IMR-90 (cell line): ENCODE measurements at regions not wholly inside any gene's neighbourhood (a gene's known extent, or its start where the extent isn't known, plus 50 kb on each side); places are given as distances from the start of the nearest gene placed in this dataset.

Experiments used
- ATAC-seq: fragments of 200-7000 bp; cut with Tn5 transposase; 2 replicates; pipeline ENCODE4 v1.9.1; 2020; ENCODE audit warnings: low read depth, mild to moderate bottlenecking, moderate library complexity
- BruUV-seq: library from RNA; stranded (reverse); fragments of 400-500 nt; replicated peaks from 2 replicates; lab custom pipeline; 2021; lab: Mats Ljungman, UMichigan
- CTCF ChIA-PET: fragments of 300-600 bp; formaldehyde crosslinking; extraction: SDS; loops from one replicate; lab custom pipeline; 2021; ENCODE audit warnings: antibody characterized with exemption; lab: Yijun Ruan, JAX
- POLR2A ChIA-PET: fragments of 300-600 bp; sonication (Branson Sonifier 250); formaldehyde crosslinking; loops from one replicate; lab custom pipeline; 2022; ENCODE audit warnings: antibody characterized with exemption; ENCODE audit not compliant: unreplicated experiment; lab: Charles Lee
- DNase-seq: peaks from one replicate; pipeline ENCODE4 v3.0.0; 2013
- H2AFZ ChIP-seq: replicated peaks from 2 replicates; pipeline ENCODE3; 2013; ENCODE audit warnings: low read length, mild to moderate bottlenecking; ENCODE audit not compliant: poor library complexity
- H2AK5ac ChIP-seq: 2 replicates; pipeline ENCODE4 v1.6.1; 2013; ENCODE audit warnings: low read depth, low read length, inconsistent platforms
- H2AK9ac ChIP-seq: replicated peaks from 2 replicates; pipeline ENCODE3; 2013; ENCODE audit warnings: mild to moderate bottlenecking, low read depth, low read length, moderate library complexity; ENCODE audit not compliant: poor library complexity
- H2BK120ac ChIP-seq: 2 replicates; pipeline ENCODE4 v1.6.1; 2013; ENCODE audit warnings: low read depth, low read length, inconsistent platforms
- H2BK15ac ChIP-seq: 3 replicates; pipeline ENCODE4 v1.6.1; 2013; ENCODE audit warnings: low read depth, low read length, inconsistent platforms
- H2BK20ac ChIP-seq: 2 replicates; pipeline ENCODE4 v1.6.1; 2013; ENCODE audit warnings: low read depth, mild to moderate bottlenecking, inconsistent platforms, low read length, moderate library complexity
- H2BK5ac ChIP-seq: 2 replicates; pipeline ENCODE4 v1.6.1; 2013; ENCODE audit warnings: mild to moderate bottlenecking, low read depth, low read length, inconsistent platforms; ENCODE audit not compliant: poor library complexity, severe bottlenecking
- H3K14ac ChIP-seq: replicated peaks from 2 replicates; pipeline ENCODE4 v1.6.1; 2013; ENCODE audit warnings: low read depth, low read length, inconsistent platforms
- H3K18ac ChIP-seq: 2 replicates; pipeline ENCODE4 v1.6.1; 2013; ENCODE audit warnings: low read depth, low read length, control low read depth
- H3K23ac ChIP-seq: 2 replicates; pipeline ENCODE4 v1.6.1; 2013; ENCODE audit warnings: low read depth, low read length, inconsistent platforms
- H3K27ac ChIP-seq: 2 replicates; pipeline ENCODE4 v1.5.1; 2013; ENCODE audit warnings: mild to moderate bottlenecking, control low read depth, low read length; ENCODE audit not compliant: insufficient read depth
- H3K27me3 ChIP-seq: 2 replicates; pipeline ENCODE4 v1.6.1; 2013; ENCODE audit warnings: low read length; ENCODE audit not compliant: control insufficient read depth, insufficient read depth
- H3K36me3 ChIP-seq: 2 replicates; pipeline ENCODE4 v1.6.1; 2013; ENCODE audit warnings: low read length, mixed read lengths; ENCODE audit not compliant: control insufficient read depth, insufficient read depth
- H3K4ac ChIP-seq: 2 replicates; pipeline ENCODE4 v1.6.1; 2013; ENCODE audit warnings: low read depth, low read length, inconsistent platforms
- H3K4me1 ChIP-seq: 2 replicates; pipeline ENCODE4 v1.6.1; 2013; ENCODE audit warnings: low read length, mixed read lengths; ENCODE audit not compliant: control insufficient read depth, insufficient read depth
- H3K4me2 ChIP-seq: 2 replicates; pipeline ENCODE4 v1.6.1; 2013; ENCODE audit warnings: low read depth, mild to moderate bottlenecking, control low read depth, low read length, moderate library complexity
- H3K4me3 ChIP-seq: 2 replicates; pipeline ENCODE4 v1.5.1; 2013; ENCODE audit warnings: low read depth, mild to moderate bottlenecking, control low read depth, low read length, moderate library complexity; ENCODE audit not compliant: insufficient read depth
- H3K56ac ChIP-seq: 2 replicates; pipeline ENCODE4 v1.6.1; 2013; ENCODE audit warnings: low read length, inconsistent platforms; ENCODE audit not compliant: insufficient read depth; ENCODE audit errors: extremely low read depth
- H3K79me1 ChIP-seq, 2 experiments: 2 replicates each; pipeline ENCODE4 v1.6.1; 2013; ENCODE audit warnings: low read length in 2 of 2, inconsistent platforms in 1 of 2, low read depth in 1 of 2
- H3K9ac ChIP-seq: 2 replicates; pipeline ENCODE4 v1.6.1; 2013; ENCODE audit warnings: low read depth, low read length, control low read depth
- H3K9me1 ChIP-seq: 2 replicates; pipeline ENCODE4 v1.6.1; 2013; ENCODE audit warnings: low read length, inconsistent platforms; ENCODE audit not compliant: insufficient read depth
- H3K9me3 ChIP-seq: 2 replicates; pipeline ENCODE4 v1.6.1; 2013; ENCODE audit warnings: low read length; ENCODE audit not compliant: control insufficient read depth, insufficient read depth
- H4K20me1 ChIP-seq: 2 replicates; pipeline ENCODE4 v1.6.1; 2013; ENCODE audit warnings: low read length, inconsistent platforms; ENCODE audit not compliant: insufficient read depth
- H4K5ac ChIP-seq: 2 replicates; pipeline ENCODE4 v1.6.1; 2013; ENCODE audit warnings: mild to moderate bottlenecking, low read depth, low read length, control low read depth
- H4K8ac ChIP-seq, 2 experiments: 2 replicates each; pipeline ENCODE4 v1.6.1; 2013; ENCODE audit warnings: low read depth in 2 of 2, low read length in 2 of 2, control low read depth in 1 of 2, inconsistent platforms in 1 of 2
- H4K91ac ChIP-seq: 2 replicates; pipeline ENCODE4 v1.6.1; 2013; ENCODE audit warnings: low read depth, low read length, inconsistent platforms; ENCODE audit not compliant: insufficient read depth
- FOS ChIP-seq: fragments of 150-350 bp; IDR thresholded peaks from 2 replicates; pipeline ENCODE4 v1.6.1; 2016; ENCODE audit warnings: low read depth, low read length
- MAFK ChIP-seq: IDR thresholded peaks from 2 replicates; pipeline ENCODE4 v1.6.1; 2012; ENCODE audit warnings: low read depth, low read length, improper control_type of control experiment
- MAZ ChIP-seq: IDR thresholded peaks from 2 replicates; pipeline ENCODE4 v1.6.1; 2012; ENCODE audit warnings: low read depth, mild to moderate bottlenecking, low read length, improper control_type of control experiment, moderate library complexity, borderline replicate concordance
- POLR2A ChIP-seq: IDR thresholded peaks from 2 replicates; pipeline ENCODE4 v1.6.1; 2012; ENCODE audit warnings: mild to moderate bottlenecking, low read depth, low read length
- USF2 ChIP-seq: fragments of 150-350 bp; IDR thresholded peaks from 2 replicates; pipeline ENCODE4 v1.6.1; 2017; ENCODE audit warnings: mild to moderate bottlenecking, antibody characterized with exemption, low read length, low read depth
- WGBS, 2 experiments: methylation state at CpG; one replicate each; pipeline versions ENCODE4 v1.1.5 to v1.1.7; 2013; ENCODE audit warnings: missing lambda C conversion rate in 2 of 2; ENCODE audit not compliant: insufficient read length in 1 of 2; ENCODE audit errors: extremely low coverage in 2 of 2; 5-methylcytosine and 5-hydroxymethylcytosine counted together
- dilution Hi-C: fragments of 300-500 bp; cut with HindIII; formaldehyde crosslinking; loops from one replicate; pipeline ENCODE4 v1.14.3; 2018; ENCODE audit warnings: low sequenced_read_pairs; ENCODE audit not compliant: unreplicated experiment
- in situ Hi-C: fragments of 300-500 bp; cut with MboI; formaldehyde crosslinking; loops from 3 replicates; pipeline ENCODE4 v1.14.3; 2019; ENCODE audit warnings: low sequenced_read_pairs, inconsistent platforms, mixed read lengths
- intact Hi-C: fragments of 100-400 bp; cut with micrococcal nuclease; formaldehyde crosslinking; loops from 2 replicates; pipeline ENCODE4 v1.10.0; 2022

GRCh38 chr3:110815008-110815583 is 256.5 kb upstream of the NECTIN3 start:
- ChIA-PET CTCF (no interaction called here), POLR2A (no interaction called here)
- Histone ChIP-seq H3K4me3 (peak overlapping the region; percentile 32; the same call in 1 of the 2 replicates), H3K4me1 (peaks cover 8% of the 10 kb centered on the region), H4K91ac (peak overlapping the region; percentile 75), H2BK15ac (peak overlapping the region; percentile 78; the same call in 2 of the 3 replicates), H4K5ac (peak overlapping the region; percentile 89; the same call in 1 of the 2 replicates), H3K14ac (peak overlapping the region; percentile 90), H3K27me3 (no peaks in the 10 kb centered on the region), H3K23ac (peak overlapping the region; percentile 95), H2AFZ (no peak overlapping the region), H3K9me1 (no peaks in the 10 kb centered on the region), H3K36me3 (no peaks in the 10 kb centered on the region), H4K20me1 (no peaks in the 10 kb centered on the region), H3K79me1 (no peaks in the 10 kb centered on the region), H2AK9ac (no peak overlapping the region), H3K27ac (peak overlapping the region; percentile 51), H3K4ac (peak overlapping the region; percentile 96; the same call in 1 of the 2 replicates), H3K9ac (peak overlapping the region; percentile 7; the same call in 1 of the 2 replicates), H3K9me3 (no peaks in the 10 kb centered on the region), H4K8ac (peak overlapping the region; percentile 73 to 74), H3K18ac (peak overlapping the region; percentile 74; the same call in 1 of the 2 replicates), H3K4me2 (peak overlapping the region; percentile 95; the same call in 1 of the 2 replicates), H2BK20ac (peak overlapping the region; percentile 94), H2AK5ac (no peak overlapping the region), H2BK120ac (peak overlapping the region; percentile 98), H2BK5ac (peak overlapping the region; percentile 98), H3K56ac (peak overlapping the region; percentile 92)
- no CpG with 5 or more reads among the region's 1 CpG for WGBS, 2 experiments
- intact Hi-C loops (loop anchor here (2.0 to 10.0 kb wide), 3 partner anchors 240 to 1280 kb away; no protein-coding TSS in a partner anchor), in situ Hi-C loops (no loop called here), dilution Hi-C loops (no loop called here)
- DNase-seq: peak; percentile 92
- no TSS peak for BruUV-seq
- peak; percentile 21 for ATAC-seq
- TF ChIP-seq MAZ: peak; percentile 28; the same call in 1 of the 2 replicates
- TF ChIP-seq FOS: peak; percentile 76
- TF ChIP-seq USF2: no peak
- TF ChIP-seq POLR2A: 0 out of 2 replicates have a peak, but pooled peaks have one; percentile 4
- TF ChIP-seq MAFK: peak; percentile 60
